Caki2 (cell line): ENCODE measurements at regions not wholly inside any gene's neighbourhood (a gene's known extent, or its start where the extent isn't known, plus 50 kb on each side); places are given as distances from the start of the nearest gene placed in this dataset.
"Not testable (repeated sequence)": the region's sequence is repeated elsewhere in the genome, so short reads cannot be mapped to it uniquely, and the experiment has no call there.

Experiments used
- DNase-seq: peaks from one replicate; pipeline ENCODE4 v3.0.0-alpha.2; 2015; ENCODE audit warnings: low read depth
- in situ Hi-C: cut with HindIII; loops from 2 replicates; pipeline ENCODE4 v1.10.0; 2016; ENCODE audit warnings: low sequenced_read_pairs, low pct_unique_long_range_greater_than_20kb, mixed read lengths

DNA sequence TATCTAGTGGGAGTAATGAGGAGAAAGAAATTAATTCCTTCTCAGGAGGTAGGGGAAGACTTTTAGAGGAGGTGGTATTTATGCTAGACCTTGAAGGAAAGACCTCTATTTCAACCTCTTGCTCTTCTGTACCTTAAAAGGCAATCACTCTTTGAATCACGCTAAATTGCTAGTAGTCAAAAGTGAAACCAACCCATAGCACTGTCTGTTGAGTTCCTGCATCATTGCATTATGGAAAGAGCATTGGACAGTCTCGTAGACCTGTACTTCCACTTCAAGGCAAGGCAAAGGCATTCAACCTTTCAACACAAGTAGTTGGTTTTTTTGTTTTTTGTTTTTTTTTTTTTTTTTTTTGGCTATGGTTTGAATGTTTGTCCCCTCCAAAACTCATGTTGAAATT, 770.4 kb downstream of the ETS1 start:
- DNase-seq = no peak
- in situ Hi-C loops = no loop called here

DNA sequence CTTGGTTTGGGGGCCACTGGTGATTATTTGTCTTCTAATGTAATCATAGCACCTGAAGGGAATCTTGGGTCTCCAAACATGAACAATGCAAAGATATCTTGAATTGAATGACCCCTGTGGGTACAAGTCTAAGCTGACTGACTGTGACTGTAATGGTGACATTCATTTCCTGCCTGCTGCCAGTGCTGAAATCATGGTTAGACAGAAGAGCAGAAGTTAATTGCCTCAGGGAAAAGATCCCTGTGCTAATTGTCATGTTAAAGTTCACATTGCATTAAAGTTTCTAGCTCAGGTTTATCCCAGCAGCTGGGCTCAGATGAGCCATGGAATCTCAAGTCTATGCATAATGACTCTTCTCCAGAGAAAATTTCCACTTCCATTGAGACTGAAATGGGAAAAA, 772.0 kb downstream of the ETS1 start:
- in situ Hi-C loops = no loop called here
- no peak for DNase-seq

DNA sequence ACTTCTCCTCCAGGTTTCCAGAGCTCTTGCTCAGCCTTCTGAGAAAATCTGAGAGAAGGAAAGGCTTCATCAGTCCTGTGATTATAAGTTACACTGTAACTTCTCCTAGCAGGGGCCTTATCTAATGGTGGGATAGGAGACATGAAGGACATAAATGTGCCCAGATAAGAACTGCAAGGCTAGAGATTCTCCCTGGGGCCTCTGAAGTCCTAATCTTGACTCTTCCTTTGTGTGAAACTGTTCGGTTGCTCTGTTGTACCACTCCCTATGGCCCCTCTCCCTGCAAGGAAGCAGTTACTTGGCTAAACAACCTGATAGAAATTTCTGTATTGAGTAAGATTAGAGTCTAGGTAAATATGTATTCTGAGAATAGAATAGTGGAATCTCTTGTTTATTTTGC, 780.9 kb downstream of the ETS1 start:
- DNase-seq = no peak
- in situ Hi-C loops = no loop called here

DNA sequence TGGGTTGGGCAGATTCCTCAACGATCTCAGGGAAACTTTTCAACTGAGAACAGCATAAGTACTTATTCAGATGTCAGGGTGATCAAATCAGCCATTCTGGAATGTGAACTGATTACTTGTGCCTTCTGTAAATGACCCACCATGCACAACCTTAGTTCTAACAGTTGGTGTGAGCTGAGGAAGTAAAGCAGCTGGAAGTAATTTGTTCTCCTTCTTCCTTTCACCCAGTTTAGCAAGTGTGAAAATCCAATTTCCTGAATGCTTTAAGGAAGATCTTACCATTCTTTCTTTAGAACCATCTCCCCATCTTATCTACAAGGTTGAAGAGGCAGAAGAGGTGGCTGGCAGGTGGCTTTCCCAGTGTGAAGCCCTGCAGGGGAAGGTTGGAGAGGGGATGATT, 781.6 kb downstream of the ETS1 start:
- no peak for DNase-seq
- in situ Hi-C loops = no loop called here

DNA sequence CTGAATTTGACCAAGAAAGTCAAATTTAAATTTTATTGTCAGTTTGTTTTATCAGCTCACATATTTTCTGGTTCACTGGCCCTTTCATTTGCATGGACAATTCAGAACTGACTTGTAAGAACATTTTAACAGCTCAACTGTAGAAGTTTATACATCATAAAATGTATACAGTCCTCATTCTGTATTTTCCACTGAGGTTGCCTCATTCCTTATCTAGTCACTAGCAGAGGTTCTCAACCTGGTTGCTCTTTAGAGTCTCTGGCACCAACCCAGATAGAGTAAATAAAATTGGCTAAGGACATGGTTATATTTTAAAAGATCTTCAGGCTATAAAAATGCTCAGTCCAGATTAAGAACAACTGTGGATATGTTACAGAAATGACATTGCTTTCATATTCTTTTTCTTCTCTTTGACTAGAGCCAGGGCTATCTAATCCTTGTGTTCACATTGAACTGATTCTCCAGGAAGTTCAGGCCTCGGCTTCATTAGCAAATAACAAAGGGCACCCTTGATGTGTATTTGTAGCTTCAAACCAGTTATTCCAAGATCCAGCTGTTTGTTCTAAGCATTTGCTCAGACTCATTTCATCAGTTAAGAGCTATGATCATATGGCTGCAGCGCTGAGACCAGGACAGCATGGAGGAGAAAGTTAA, 782.5 kb downstream of the ETS1 start:
- DNase-seq = no peak
- in situ Hi-C loops = no loop called here

DNA sequence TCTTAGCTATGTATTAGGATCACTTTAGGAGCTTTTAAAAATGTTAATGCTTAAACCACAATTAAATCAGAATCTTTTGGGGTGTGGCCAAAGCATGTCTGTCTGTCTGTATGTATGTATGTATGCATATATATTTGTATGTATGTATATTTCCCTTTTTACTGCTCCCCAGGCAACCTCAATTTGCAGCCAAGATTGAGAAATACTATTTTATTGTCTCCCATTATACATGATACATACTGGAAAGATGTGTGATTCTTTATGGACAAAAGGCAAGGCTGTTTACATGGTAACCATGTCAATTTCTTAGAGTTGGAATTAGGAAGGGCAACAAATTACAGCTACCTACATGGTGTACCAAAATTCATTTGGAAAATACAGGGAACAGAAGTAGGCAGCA, 783.6 kb downstream of the ETS1 start:
- in situ Hi-C loops = no loop called here
- no peak for DNase-seq

DNA sequence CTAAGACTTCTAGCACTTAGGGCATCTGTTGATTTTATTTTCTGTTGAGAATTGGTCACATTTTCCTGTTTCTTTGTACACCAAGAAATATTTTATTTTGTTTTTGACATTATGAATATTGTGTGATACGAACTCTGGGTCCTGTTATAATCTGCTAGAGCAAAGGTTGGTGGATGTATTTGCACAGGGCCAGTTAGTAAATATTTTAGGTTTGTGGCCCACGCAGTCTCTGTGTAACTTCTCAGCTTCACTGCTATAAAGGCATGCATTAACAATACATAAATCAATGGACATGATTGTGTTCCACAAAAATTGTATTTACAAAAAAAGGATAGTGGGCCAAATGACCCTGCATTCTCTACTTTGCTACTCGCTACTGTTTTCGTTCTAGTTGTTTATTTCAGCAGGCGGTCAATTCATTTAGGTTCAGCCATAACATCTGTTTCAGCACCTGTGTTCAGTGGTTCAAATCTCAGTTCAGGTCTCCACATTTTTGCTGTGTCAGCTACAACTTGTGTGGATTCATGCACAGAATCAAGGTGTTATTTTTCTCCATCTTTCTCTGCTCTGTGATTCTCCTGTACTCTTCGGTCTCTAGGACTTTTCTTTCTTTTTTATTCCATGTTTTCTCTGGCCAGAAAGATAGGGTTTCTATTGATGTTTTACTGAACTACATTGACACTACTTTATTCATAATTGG, 786.2 kb downstream of the ETS1 start:
- in situ Hi-C loops = no loop called here
- no peak for DNase-seq

DNA sequence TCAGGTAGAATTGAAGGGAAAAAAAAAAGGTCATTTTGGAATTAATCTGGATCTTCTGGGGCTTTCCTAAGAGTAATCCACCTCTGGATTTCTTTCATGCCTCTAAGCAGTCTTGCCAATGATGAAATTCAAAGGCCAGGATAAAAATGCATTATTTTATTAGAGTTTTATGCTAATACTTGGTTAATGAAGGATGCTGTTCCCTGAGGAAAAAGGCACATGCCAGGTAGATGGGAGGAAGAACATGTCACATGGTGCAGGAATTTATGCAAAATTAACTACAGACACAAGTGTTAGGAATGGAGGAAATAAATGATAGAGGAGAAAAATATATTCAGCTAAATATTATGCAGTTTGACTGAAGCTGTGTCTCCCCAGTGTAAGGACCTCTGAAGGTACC, 792.0 kb downstream of the ETS1 start:
- DNase-seq = no peak
- in situ Hi-C loops = no loop called here

DNA sequence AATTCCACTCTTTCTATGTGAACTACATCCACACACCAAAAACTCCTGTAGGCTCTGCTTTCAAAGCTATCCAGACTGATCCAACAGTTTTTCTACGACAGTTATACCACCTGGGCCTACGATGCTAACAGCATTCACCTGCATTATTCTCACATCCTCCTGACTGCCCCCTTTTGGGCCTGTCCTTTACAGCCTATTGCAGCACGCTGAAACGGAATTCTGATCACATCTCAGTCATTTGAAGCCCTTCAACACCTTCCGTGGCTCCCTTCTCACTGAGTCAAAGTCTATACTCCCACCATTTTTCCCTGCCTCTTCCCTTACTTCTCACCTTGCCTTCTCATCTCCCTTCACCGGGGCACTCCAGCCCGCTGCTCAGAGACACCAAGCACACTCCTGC, 791.3 kb upstream of the KIRREL3 start:
- no peak for DNase-seq
- in situ Hi-C loops = no loop called here

DNA sequence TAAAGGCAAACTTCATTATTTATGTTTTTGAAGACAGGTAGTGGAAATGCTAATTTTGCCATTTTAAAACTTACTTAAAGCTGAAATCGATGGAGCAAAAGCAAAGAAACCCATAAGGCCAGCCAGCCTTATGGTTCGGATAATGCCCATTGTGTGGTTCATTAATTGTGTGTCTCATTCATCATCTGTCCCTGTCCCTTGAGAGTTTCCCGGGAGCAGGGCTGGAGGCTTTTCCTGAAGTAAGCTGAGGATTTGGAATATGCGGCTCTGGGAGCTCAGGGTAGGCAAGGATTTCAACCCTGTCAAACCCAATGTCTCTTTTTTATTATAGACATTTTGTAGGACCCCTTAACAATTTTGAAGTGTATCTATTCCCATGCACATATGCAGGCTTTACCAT, 790.0 kb upstream of the KIRREL3 start:
- no peak for DNase-seq

DNA sequence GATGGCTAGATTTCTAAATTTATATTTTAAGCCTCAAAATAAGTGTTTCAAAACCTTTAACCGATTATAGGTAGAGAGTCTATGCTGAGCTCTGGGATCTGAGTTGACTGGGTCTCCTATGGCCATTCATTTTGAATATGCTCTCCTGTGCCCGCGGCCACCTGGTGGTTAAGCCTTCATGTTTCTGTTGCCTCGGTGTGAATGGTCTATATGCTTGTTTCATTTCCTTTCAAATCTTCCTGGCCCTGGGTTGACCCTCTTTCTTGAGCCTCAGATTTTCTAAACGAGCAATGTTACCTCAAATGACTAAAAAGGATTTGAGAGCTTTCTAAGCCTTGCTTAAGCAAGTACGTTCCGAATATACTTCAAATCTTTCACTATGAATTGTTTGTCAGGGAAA, 789.4 kb upstream of the KIRREL3 start:
- in situ Hi-C loops = no loop called here
- DNase-seq = no peak

More for the DNA sequence above, 790.0 kb upstream of the KIRREL3 start:
- in situ Hi-C loops = no loop called here

DNA sequence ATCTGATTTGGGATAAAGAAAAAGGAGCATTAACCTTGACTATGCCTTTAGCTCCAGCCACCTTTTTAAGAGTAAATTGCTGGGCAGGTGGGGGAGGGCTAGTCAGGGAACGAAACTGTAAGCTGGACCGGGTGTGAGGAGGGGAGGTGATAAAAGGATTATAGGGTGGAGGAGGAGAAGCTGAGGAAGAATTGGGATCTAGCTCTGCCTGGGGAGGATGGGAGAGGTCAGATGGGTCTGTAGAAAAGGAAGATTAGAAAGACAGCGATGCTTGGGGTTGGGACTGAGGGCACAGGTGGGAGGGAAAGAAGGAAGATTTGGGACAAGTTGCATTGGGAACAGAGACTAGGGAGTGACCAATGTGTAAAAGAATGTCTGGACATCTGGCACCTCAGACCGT, 772.4 kb upstream of the KIRREL3 start:
- DNase-seq, in situ Hi-C loops: not testable (repeated sequence)

DNA sequence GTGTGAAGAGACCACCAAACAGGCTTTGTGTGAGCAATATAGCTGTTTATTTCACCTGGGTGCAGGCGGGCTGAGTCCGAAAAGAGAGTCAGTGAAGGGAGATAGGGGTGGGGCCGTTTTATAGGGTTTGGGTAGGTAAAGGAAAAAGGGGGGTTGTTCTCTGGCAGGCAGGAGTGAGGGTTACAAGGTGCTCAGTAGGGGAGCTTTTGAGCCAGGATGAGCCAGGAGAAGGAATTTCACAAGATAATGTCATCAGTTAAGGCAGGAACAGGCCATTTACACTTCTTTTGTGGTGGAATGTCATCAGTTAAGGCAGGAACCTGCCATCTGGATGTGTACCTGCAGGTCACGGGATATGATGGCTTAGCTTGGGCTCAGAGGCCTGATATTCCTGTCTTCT, 768.4 kb upstream of the KIRREL3 start:
- in situ Hi-C loops, DNase-seq: not testable (repeated sequence)

DNA sequence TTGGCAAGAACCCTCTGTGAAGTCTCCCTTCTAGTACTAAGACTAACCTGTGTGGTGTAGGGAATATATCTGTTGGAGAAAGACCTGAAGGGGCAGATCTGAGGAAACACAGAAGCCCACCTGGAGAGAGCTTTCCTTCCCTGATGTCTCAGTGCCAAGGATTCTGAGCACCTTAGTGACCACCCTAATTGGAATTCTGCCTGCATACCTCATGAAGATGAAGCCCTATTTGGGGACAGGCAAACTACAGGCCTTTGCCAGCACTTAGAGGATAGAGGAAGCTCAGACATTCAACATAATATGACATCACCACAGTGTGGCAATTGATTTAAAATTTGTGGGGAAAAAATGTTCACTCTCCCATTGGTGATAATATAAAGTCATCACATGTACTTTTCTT, 766.2 kb upstream of the KIRREL3 start:
- in situ Hi-C loops = no loop called here
- DNase-seq = no peak

DNA sequence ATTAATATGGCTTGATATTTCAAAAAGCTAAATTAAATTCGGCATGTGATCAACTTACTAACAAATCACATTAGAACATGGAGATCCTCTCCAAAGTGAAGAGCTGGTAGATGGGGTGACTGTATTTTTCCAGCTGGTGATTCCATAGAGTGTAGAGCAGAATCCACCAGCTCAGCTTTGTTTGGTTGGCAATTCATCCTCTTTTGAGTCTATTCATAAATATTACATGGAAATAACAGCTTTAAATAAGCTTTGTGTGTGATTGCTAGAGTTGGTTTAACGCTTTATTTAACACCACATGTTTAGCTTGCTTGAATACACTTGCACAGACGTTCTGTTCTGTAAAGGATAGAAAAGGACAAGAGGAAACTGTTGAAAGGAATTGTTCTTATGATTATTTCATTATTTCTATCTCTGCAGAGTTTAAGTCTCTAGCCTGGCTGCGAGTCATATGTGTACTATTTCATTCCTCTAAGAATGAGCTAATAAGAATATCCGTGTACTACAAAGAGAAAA, 738.3 kb upstream of the KIRREL3 start:
- in situ Hi-C loops = no loop called here
- no peak for DNase-seq

DNA sequence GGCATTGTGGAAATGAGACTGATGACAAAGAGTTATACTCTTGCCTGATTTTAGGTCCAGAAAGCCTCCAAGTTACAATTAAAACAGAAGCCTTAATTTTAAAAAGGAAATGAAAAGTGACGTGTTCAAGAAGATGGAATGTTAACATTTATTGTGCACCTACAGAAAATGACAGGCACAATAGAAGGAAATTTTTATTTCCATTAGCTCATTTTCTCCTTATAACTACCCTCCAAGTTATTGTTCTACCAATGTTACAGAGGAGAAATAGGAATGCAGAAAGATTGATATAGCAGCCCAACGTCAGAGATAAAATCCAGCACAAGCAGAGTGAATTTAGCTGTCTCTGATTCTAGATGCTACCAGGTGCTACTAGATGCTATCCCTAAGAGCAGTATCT, 736.9 kb upstream of the KIRREL3 start:
- DNase-seq = no peak
- in situ Hi-C loops = no loop called here

DNA sequence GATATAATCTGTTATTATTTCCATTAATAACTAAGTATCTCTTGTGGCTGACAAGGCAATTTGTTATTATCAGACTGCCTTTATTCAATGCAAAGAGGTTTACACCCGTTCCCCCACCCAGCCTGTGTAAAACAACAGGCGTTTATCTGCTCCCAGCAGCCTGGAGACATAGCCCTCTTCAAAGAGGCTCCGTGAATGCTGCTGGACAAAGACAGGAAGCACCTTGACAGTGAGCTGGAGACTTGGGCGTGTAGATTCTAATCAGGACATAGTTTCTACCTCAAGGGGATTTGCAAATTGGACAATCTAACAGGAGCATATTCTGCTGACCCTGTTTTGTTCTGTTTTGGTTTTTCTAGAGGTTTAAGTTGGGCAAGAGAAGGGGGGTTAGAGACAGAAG, 733.0 kb upstream of the KIRREL3 start:
- in situ Hi-C loops = no loop called here
- DNase-seq = no peak

DNA sequence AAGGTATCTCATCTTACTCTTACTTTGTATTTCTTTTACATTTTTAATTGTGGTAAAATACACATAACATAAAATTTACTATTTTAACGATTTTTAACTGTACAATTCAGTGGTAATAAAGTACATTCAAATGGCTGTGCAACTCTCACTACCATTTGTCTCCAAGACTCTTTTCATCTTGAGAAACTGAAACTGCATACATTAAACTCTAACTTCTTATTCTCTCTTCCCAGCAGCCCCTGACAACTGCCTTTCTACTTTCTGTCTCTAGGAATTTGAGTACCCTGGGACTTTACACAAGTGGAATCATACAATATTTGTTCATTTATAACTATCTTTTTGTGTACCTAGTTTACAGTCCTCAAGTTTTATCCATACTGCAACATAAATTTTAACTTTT, 725.8 kb upstream of the KIRREL3 start:
- in situ Hi-C loops = no loop called here

DNA sequence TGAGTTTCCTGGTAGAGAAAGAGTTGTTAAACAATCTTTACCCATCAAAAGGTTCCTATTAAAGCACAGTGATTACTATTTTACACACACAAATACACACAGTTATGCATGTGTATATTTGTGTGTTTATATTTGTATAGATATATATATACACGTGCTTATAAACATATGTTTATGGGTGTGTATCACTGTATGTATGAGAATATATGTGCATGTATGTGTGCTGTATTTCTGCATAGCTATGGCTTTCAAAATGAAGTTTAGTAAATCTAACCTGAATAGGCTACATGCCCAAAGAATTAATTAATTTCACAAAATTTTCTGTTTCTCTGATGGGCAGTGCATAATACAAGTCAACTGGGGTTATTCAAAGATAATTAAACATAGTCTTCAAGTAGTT, 723.1 kb upstream of the KIRREL3 start:
- no peak for DNase-seq
- in situ Hi-C loops = no loop called here

More for the DNA sequence above, 725.8 kb upstream of the KIRREL3 start:
- no peak for DNase-seq

DNA sequence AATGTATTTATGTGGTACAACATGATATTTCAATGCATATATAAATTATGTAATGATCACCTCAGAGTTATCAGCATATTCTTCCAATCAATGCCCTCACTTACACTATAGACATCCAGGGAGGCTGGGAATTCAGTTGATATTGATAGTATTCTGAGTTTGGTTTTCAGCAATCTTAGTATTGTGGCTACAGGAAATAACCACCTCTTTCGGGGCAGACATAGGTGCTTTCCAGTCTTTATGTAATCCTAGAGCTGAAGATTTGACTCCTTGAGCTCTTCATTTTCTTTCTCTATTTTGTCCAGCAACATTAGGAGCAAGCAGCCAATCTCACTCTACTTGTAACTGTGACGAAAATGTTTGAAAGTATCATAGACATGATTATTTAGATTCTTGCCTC, 712.7 kb upstream of the KIRREL3 start:
- DNase-seq = no peak

More for the DNA sequence above, 712.7 kb upstream of the KIRREL3 start:
- in situ Hi-C loops = no loop called here
